Activated naive CD4-positive, alpha-beta T cell treated with anti-CD3 and anti-CD28 coated beads for 36 hours (primary cell): ENCODE measurements at regions not wholly inside any gene's neighbourhood (a gene's known extent, or its start where the extent isn't known, plus 50 kb on each side); places are given as distances from the start of the nearest gene placed in this dataset.
"Not testable (repeated sequence)": the region's sequence is repeated elsewhere in the genome, so short reads cannot be mapped to it uniquely, and the experiment has no call there.

Experiments used
- CTCF ChIA-PET: fragments of 350-600 bp; sonication (Branson Sonifier 250); formaldehyde crosslinking; loops from one replicate; lab custom pipeline; 2021; ENCODE audit warnings: antibody characterized with exemption; lab: Charles Lee
- DNase-seq: peaks from one replicate; pipeline ENCODE4 v3.0.0-alpha.2; 2020
- H3K27ac Mint-ChIP-seq: one replicate; pipeline ENCODE4 v1.8.0; 2021; ENCODE audit warnings: mild to moderate bottlenecking, mixed read lengths
- H3K27me3 Mint-ChIP-seq: one replicate; pipeline ENCODE4 v1.8.0; 2021; ENCODE audit warnings: low read depth, mixed read lengths
- H3K36me3 Mint-ChIP-seq: one replicate; pipeline ENCODE4 v1.8.0; 2021; ENCODE audit warnings: low read depth, mixed read lengths
- H3K4me1 Mint-ChIP-seq: one replicate; pipeline ENCODE4 v1.8.0; 2021; ENCODE audit warnings: low read depth, mixed read lengths
- H3K4me3 Mint-ChIP-seq: one replicate; pipeline ENCODE4 v1.8.0; 2021; ENCODE audit warnings: mild to moderate bottlenecking, moderate library complexity, mixed read lengths
- H3K9me3 Mint-ChIP-seq: one replicate; pipeline ENCODE4 v1.8.0; 2021; ENCODE audit warnings: mixed read lengths
- intact Hi-C: fragments of 100-400 bp; cut with micrococcal nuclease; formaldehyde crosslinking; loops from one replicate; pipeline ENCODE4 v1.15.1; 2023

- Mint-ChIP-seq H3K27me3 (peaks cover 23% of the 10 kb centered on the region), H3K4me3 (peak overlapping the region; percentile 60)
- H3K27ac Mint-ChIP-seq, H3K9me3 Mint-ChIP-seq, H3K36me3 Mint-ChIP-seq, H3K4me1 Mint-ChIP-seq: not testable (repeated sequence)
- CTCF ChIA-PET: interaction anchor here (1.1 kb wide), 1 partner anchor 300 kb away, joined by 4 read pairs; no protein-coding TSS in a partner anchor
- DNase-seq: peak; percentile 57
- intact Hi-C loops: loop anchor here (5.0 to 10.0 kb wide), 2 partner anchors 188 to 665 kb away; no protein-coding TSS in a partner anchor
Observed at GRCh38 chr15:28789401-28790114, 58.9 kb downstream of the GOLGA6L7 start.

DNA sequence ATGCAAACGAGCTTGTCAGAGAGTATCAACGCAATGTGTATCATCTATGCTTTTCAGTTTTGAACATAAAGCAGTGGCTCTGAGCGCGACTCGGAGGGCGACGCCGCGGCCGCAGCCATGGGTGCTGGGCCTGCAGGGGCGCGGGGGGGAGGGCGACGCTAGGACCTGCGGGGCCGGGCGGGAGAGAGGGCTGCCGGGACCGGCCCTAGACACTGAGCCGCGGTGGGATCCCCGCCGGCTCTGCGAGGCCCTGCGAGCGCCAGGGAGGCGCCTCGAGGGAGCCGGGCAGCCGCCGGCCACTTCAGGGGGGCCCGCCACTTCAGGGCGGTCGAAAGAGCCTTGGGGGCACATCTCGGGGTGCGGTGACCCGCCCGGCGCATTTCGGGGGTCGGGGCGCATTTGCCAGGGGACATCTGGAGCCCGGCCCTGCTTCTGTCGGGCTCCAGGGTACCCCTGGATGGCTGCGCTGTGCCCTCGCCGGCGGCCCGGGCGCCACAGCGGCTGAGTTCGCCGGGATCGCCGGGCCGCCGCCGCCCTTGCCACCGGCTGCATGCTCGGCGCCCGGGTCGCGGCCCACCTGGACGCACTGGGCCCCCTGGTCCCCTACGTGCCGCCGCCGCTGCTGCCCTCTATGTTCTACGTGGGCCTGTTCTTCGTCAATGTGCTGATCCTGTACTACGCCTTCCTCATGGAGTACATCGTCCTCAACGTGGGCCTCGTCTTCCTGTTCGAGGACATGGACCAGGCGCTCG is 59.6 kb downstream of the GOLGA6L7 start:
- H3K27me3 Mint-ChIP-seq: peaks cover 23% of the 10 kb centered on the region
- H3K4me1 Mint-ChIP-seq, H3K36me3 Mint-ChIP-seq, H3K9me3 Mint-ChIP-seq, DNase-seq, H3K4me3 Mint-ChIP-seq, H3K27ac Mint-ChIP-seq: not testable (repeated sequence)
- intact Hi-C loops: loop anchor here (5.0 kb wide), 1 partner anchor 188 kb away; no protein-coding TSS in a partner anchor
- CTCF ChIA-PET: interaction anchor here (1.1 kb wide), 1 partner anchor 301 kb away, joined by 4 read pairs; no protein-coding TSS in a partner anchor

- intact Hi-C loops: loop anchor here (5.0 kb wide), 1 partner anchor 189 kb away; no protein-coding TSS in a partner anchor
- H3K9me3 Mint-ChIP-seq, CTCF ChIA-PET, H3K27ac Mint-ChIP-seq, H3K36me3 Mint-ChIP-seq, DNase-seq, H3K4me1 Mint-ChIP-seq, H3K4me3 Mint-ChIP-seq: not testable (repeated sequence)
- peaks cover 21% of the 10 kb centered on the region for H3K27me3 Mint-ChIP-seq
Observed at GRCh38 chr15:28788176-28788575, 60.3 kb downstream of the GOLGA6L7 start.

GRCh38 chr15:28786521-28786920 is 61.9 kb downstream of the GOLGA6L7 start:
- Mint-ChIP-seq H3K27ac (no peak overlapping the region), H3K27me3 (peaks cover 12% of the 10 kb centered on the region), H3K36me3 (no peaks in the 10 kb centered on the region), H3K9me3 (no peaks in the 10 kb centered on the region), H3K4me1 (peaks cover 6% of the 10 kb centered on the region), H3K4me3 (no peak overlapping the region)
- no peak for DNase-seq
- CTCF ChIA-PET: no interaction called here
- intact Hi-C loops: loop anchor here (5.0 kb wide), 1 partner anchor 191 kb away; no protein-coding TSS in a partner anchor

DNA sequence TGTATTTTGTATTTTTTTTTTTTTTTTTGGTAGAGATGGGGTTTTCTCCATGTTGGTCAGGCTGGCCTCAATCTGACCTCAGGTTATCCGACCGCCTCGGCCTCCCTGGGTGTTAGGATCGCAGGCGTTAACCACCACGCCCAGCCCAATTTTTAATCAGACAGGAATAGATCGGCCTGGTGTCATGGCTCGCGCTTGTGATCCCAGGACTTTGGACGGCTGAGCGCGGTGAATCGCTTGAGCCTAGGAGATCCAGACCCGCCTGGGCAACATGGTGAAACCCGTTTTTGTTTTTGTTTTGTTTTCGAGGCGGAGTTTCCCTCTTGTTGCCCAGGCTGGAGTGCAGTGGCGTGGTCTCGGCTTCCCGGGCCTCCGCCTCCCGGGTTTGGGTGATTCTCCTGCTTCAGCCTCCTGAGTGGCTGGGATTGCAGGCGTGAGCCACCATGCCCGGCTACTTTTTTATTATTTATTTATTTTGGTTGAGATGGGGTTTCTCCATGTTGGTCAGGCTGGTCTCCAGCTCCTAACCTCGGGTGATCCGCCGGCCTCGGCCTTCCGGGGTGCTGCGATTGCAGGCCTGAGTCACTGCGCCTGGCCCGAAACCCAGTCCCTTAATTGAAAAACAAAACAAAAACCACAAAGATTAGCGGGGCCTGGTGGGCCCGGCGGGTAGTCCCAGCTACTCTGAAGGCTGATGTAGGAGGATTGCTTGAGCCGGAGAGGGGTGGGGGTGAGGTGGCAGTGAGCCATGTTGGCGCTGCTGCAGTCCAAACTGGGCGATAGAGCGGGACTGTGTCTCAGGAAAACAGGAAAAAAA is 63.9 kb downstream of the GOLGA6L7 start:
- H3K36me3 Mint-ChIP-seq, H3K4me3 Mint-ChIP-seq, H3K9me3 Mint-ChIP-seq, CTCF ChIA-PET, H3K27me3 Mint-ChIP-seq, DNase-seq, H3K4me1 Mint-ChIP-seq, H3K27ac Mint-ChIP-seq: not testable (repeated sequence)
- intact Hi-C loops: loop anchor here (5.0 kb wide), 1 partner anchor 193 kb away; no protein-coding TSS in a partner anchor

- DNase-seq: no peak
Observed at GRCh38 chr15:28783873-28784272, 64.6 kb downstream of the GOLGA6L7 start.

DNA sequence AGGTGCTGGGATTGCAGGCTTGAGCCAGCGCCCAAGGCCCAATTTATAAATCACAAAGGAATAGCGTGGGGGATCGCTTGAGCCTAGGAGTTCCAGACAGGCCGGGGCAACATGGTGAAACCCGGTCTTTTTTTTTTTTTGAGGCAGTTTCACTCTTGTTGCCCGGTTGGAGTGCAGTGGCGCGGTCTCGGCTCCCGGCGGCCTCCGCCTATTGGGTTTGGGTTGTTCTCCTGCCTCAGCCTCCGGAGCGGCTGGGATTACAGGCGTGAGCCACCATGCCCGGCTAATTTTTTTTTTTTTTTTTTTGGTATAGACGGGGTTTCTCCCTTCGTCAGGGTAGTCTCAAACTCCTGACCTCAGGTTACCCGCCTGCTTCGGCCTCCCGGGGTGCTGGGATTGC is 65.0 kb downstream of the GOLGA6L7 start:
- Mint-ChIP-seq H3K4me3 (no peak overlapping the region), H3K4me1 (no peaks in the 10 kb centered on the region), H3K36me3 (no peaks in the 10 kb centered on the region), H3K27me3 (peaks cover 5% of the 10 kb centered on the region), H3K9me3 (no peaks in the 10 kb centered on the region), H3K27ac (no peak overlapping the region)
- intact Hi-C loops: no loop called here
- no peak for DNase-seq
- CTCF ChIA-PET: no interaction called here

More at GRCh38 chr15:28783873-28784272, 64.6 kb downstream of the GOLGA6L7 start:
- H3K36me3 Mint-ChIP-seq: no peaks in the 10 kb centered on the region
- peaks cover 6% of the 10 kb centered on the region for H3K27me3 Mint-ChIP-seq
- H3K4me1 Mint-ChIP-seq: no peaks in the 10 kb centered on the region
- H3K9me3 Mint-ChIP-seq: no peaks in the 10 kb centered on the region
- intact Hi-C loops: no loop called here
- H3K27ac Mint-ChIP-seq: no peak overlapping the region
- H3K4me3 Mint-ChIP-seq: no peak overlapping the region
- CTCF ChIA-PET: no interaction called here

GRCh38 chr15:28778397-28778796 is 66.2 kb upstream of the GOLGA8M start:
- H3K9me3 Mint-ChIP-seq, H3K36me3 Mint-ChIP-seq, H3K27ac Mint-ChIP-seq, H3K4me3 Mint-ChIP-seq, H3K4me1 Mint-ChIP-seq, DNase-seq, H3K27me3 Mint-ChIP-seq, intact Hi-C loops: not testable (repeated sequence)
- CTCF ChIA-PET: interaction anchor here (0.6 kb wide), 1 partner anchor 22 kb away, joined by 3 read pairs; no protein-coding TSS in a partner anchor

GRCh38 chr15:28772857-28773256 is 60.6 kb upstream of the GOLGA8M start:
- H3K4me1 Mint-ChIP-seq, H3K4me3 Mint-ChIP-seq, DNase-seq, CTCF ChIA-PET, H3K9me3 Mint-ChIP-seq, intact Hi-C loops, H3K27ac Mint-ChIP-seq, H3K27me3 Mint-ChIP-seq, H3K36me3 Mint-ChIP-seq: not testable (repeated sequence)
